GM10266 (cell line): ENCODE measurements at regions not wholly inside any gene's neighbourhood (a gene's known extent, or its start where the extent isn't known, plus 50 kb on each side); places are given as distances from the start of the nearest gene placed in this dataset.

ENCODE experiments used
- DNase-seq: peaks from one replicate; pipeline ENCODE4 v3.0.0; 2012; ENCODE audit errors: extremely low spot score
- CTCF ChIP-seq: IDR thresholded peaks from 2 replicates; pipeline ENCODE4 v1.5.1; 2012; ENCODE audit warnings: mild to moderate bottlenecking, low read depth; ENCODE audit not compliant: control insufficient read depth, insufficient read depth; ENCODE audit errors: missing control alignments

DNA sequence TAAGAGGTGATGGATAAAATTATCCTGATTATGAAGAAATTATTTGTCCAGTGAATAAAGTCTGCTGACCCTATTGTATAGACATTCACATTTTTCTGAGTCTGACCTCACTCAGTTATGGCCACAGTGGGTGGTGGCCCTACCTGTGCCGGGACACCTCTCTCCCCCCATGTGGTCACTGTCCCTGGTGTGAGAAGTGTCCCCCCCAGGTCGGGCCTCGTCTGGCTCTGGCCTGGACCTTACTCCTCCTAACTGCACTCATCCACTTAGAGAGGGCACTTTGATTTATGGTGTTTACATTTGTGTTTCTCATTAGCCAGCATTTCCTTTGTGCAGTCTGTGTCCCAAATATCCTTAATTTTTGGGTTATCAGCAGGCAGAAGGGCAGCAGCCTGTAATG, 59.6 kb upstream of the ZNF32 start:
- TF ChIP-seq CTCF, result no peak
- DNase-seq, result no peak

GRCh38 chr10:43707770-43708169, 59.1 kb upstream of the ZNF32 start:
- TF ChIP-seq CTCF, result no peak
- no peak for DNase-seq

DNA sequence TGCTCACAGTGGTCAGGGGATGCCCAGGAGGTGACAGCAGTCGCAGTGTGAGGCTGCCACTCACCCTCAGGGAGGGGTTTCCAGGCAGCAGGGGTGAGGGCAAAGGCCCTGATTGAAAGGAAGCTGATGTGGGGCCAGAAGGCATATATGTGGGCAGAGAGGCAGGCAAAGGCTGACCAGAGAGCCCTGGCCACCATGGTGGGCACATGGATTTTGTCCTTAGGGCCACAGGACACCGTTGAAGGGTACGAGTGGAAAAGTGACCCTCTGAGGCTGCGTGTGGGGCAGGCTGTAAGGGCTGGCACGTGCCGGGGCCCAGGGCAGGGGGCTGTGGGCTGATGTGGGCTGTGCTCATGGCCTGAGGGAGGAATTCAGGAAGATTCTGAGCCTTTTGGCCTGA, 57.5 kb upstream of the ZNF32 start:
- no peak for TF ChIP-seq CTCF
- DNase-seq, result no peak

GRCh38 chr10:43703286-43703685, 54.6 kb upstream of the ZNF32 start:
- TF ChIP-seq CTCF, result no peak
- no peak for DNase-seq

DNA sequence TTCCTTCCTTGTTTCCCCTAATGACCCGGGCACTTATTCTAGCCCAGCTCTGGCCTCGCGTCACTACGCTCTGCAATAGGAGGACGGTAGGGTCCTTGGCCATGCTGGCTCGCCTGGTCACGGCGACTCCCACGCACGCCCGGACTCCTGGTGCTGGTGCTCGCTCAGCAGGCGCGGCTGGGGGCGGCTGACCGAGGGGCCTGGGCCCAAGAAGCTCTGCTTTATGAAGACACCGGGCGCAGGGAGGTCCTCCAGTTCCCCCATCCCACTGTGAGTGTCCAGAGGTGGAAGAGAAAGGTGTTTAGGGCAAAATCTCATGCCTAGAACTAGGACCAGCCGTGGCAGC, 54.2 kb upstream of the ZNF32 start:
- no peak for TF ChIP-seq CTCF
- no peak for DNase-seq

DNA sequence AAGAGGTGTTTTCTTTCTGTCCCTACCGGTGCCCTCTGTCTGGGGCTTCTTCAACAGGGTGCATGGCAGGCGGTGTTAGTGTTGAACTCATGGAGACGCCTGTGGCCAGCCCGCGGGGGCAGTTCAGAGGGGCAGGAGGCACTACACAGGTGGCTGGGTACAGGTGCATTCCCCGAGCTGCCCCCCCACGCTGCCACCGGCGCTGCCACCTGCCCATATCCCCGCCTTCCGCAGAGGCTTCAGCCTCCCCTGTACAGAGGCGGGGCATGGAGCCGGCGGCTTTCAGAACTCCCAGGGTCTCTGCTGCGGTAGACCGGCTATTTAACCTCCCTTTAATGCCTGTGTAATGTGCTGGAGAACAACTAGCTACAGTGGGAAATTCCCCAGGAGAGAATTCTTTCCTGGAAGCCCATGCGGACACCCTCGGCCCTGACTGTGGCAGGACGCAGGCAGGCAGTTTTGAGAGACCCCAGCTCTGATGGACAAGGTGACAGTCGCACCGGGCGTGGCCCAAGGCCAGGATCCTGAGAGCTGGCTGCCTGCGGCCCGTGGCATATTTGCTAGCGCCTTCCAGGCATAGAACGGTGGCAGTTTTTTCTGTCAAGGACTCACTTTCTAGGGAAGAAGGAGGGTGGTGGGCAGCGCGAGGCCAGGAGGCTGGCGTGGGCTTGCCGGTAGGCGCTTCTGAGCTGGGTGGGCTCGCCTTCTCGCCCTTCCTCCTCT, 53.7 kb upstream of the ZNF32 start:
- no peak for TF ChIP-seq CTCF
- no peak for DNase-seq

DNA sequence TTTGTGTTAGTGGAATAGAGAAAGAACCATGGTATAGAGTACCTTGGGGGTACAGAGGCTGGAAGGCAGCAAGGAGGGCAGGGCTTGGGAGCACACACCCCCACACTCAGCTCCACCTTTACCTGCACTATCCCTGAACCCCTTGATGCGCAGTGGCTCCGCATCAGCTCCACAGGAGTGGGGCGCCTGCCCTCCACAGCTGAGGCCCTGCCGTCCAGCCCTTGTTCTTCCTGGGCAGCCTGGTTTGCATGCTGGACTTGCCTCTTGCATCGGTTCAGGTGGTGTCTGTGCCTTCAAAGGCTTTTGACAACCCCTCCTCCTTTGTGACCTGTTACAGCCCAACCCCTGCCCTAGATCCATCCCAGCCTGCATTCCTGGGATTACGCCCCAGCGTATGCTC, 52.6 kb upstream of the ZNF32 start:
- TF ChIP-seq CTCF, result no peak
- no peak for DNase-seq
